ENCODE measurements at regions not wholly inside any gene's neighbourhood (a gene's known extent, or its start where the extent isn't known, plus 50 kb on each side); places are given as distances from the start of the nearest gene placed in this dataset.
"Not testable (repeated sequence)": the region's sequence is repeated elsewhere in the genome, so short reads cannot be mapped to it uniquely, and the experiment has no call there.

DNA sequence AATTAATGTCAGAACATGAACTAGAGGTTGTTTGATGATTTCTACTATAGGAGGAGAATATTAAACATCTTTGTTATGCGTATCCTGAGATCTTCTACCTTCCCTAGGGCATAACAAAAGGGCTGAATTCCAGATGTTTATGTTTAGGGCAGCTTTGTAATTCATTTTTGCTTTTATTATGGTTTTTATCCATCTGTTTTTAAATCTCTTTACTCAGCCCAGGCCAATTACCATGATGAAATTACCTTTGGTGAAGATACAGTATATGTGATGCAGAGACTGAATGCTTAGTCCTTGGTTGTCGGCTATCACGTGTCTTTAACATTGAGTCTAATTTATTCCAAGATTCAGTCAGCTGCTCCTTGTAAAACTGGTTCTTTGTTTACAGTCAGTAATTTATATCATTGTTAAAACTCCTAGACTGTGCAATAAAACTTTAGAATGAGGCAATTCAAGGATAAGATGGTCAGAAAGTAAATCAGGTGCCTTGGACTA lies 176.9 kb downstream of the CTH start:
- no peaks in the 10 kb centered on the region for H3K27me3 ChIP-seq
- intact Hi-C loops (cut with DNase I): loop anchor here in 1 of 10 donors (5.0 kb wide), 1 partner anchor 41 kb away; no protein-coding TSS in a partner anchor
- H3K4me3 ChIP-seq: no peak overlapping the region
- 83 to 90% methylated on average over 3 of the region's 3 CpGs for WGBS, 2 donors
- ATAC-seq (no peak), DNase-seq (no peak)
- TF ChIP-seq, protein P1, sequence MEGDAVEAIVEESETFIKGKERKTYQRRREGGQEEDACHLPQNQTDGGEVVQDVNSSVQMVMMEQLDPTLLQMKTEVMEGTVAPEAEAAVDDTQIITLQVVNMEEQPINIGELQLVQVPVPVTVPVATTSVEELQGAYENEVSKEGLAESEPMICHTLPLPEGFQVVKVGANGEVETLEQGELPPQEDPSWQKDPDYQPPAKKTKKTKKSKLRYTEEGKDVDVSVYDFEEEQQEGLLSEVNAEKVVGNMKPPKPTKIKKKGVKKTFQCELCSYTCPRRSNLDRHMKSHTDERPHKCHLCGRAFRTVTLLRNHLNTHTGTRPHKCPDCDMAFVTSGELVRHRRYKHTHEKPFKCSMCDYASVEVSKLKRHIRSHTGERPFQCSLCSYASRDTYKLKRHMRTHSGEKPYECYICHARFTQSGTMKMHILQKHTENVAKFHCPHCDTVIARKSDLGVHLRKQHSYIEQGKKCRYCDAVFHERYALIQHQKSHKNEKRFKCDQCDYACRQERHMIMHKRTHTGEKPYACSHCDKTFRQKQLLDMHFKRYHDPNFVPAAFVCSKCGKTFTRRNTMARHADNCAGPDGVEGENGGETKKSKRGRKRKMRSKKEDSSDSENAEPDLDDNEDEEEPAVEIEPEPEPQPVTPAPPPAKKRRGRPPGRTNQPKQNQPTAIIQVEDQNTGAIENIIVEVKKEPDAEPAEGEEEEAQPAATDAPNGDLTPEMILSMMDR (IDR thresholded peaks at IDR 0.05): no peak
- H3K36me3 ChIP-seq: no peaks in the 10 kb centered on the region
- no peaks in the 10 kb centered on the region for H3K4me1 ChIP-seq
- no peak overlapping the region for H3K27ac ChIP-seq
- H3K9me3 ChIP-seq: peaks cover 0 to 2% (median 0%) of the 10 kb centered on the region in 11 donors

DNA sequence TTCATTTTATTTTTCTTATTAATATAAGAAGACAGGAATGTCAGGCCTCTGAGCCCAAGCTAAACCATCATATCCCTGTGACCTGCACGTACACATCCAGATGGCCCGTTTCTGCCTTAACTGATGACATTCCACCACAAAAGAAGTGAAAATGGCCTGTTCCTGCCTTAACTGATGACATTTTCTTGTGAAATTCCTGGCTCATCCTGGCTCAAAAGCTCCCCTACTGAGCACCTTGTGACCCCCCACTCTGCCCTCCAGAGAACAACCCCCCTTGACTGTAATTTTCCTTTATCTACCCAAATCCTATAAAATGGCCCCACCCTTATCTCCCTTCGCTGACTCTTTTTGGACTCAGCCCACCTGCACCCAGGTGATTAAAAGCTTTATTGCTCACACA lies 182.5 kb downstream of the CTH start:
- intact Hi-C loops (cut with DNase I); H3K4me1 ChIP-seq; H3K9me3 ChIP-seq; H3K27me3 ChIP-seq; DNase-seq; H3K36me3 ChIP-seq; H3K27ac ChIP-seq; H3K4me3 ChIP-seq; ATAC-seq: not testable (repeated sequence)
- 52 to 65% methylated on average over 3 of the region's 3 CpGs for WGBS, 2 donors

DNA sequence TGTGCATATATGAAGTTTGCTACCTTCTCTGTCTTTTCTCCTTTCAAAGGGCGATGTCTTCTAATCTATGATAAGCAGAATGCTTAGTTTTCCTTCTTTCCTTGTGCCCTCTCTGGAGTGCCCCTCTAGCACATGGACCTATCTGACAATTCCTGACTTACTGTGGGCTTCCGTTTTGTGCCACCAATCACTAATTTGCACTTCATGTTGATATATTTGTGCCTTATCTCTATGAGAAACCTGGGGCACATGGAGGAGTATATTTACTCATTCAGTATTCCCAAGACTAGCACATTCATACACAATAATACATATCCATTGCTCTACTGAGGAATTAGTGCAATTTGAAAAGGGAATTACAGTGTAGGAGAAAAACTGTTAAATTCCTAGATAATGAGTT lies 197.7 kb downstream of the CTH start:
- no peaks in the 10 kb centered on the region for H3K4me1 ChIP-seq
- no peak overlapping the region for H3K27ac ChIP-seq
- H3K36me3 ChIP-seq: no peaks in the 10 kb centered on the region
- ATAC-seq: no peak
- intact Hi-C loops (cut with DNase I): no loop called here
- TF ChIP-seq, protein P1 (IDR thresholded peaks at IDR 0.05): no peak
- no peak overlapping the region for H3K4me3 ChIP-seq
- no peak for DNase-seq
- H3K9me3 ChIP-seq: peaks cover 0 to 7% (median 0%) of the 10 kb centered on the region in 11 donors
- WGBS, 2 donors: 68 to 73% methylated on average over 2 of the region's 2 CpGs
- no peaks in the 10 kb centered on the region for H3K27me3 ChIP-seq

DNA sequence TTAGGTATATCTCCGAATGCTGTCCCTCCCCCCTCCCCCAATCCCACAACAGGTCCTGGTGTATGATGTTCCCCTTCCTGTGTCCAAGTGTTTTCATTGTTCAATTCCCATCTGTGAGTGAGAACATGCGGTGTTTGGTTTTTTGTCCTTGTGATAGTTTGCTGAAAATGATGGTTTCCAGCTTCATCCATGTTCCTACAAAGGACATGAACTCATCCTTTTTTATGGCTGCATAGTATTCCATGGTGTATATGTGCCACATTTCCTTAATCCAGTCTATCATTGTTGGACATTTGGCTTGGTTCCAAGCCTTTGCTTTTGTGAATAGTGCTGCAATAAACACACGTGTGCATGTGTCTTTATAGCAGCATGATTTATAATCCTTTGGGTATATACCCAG lies 199.1 kb downstream of the CTH start:
- H3K36me3 ChIP-seq; H3K4me1 ChIP-seq; ATAC-seq; H3K27ac ChIP-seq; DNase-seq; H3K27me3 ChIP-seq; H3K4me3 ChIP-seq; intact Hi-C loops (cut with DNase I); H3K9me3 ChIP-seq: not testable (repeated sequence)
- WGBS, 2 donors: 88 to 91% methylated on average over 3 of the region's 3 CpGs

DNA sequence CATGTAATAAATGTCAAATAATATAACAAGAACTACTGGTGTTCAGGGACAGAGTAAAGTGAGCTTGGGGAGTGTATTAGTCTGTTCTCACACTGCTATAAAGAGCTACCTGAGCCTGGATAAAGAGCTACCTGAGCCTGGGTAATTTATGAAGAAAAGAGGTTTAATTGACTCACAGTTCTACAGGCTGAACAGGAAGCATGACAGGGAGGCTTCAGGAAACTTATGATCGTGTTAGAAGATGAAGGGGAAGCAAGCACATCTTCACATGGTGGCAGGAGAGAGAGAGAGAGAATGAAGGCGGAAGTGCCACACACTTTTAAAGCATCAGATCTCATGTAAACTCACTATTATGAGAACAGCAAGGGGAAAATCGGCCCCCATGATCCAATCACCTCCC lies 205.9 kb downstream of the CTH start:
- H3K9me3 ChIP-seq: peaks cover 0 to 5% (median 0%) of the 10 kb centered on the region in 11 donors
- no peaks in the 10 kb centered on the region for H3K36me3 ChIP-seq
- TF ChIP-seq, protein P1 (IDR thresholded peaks at IDR 0.05): no peak
- no peak for DNase-seq
- no peak overlapping the region for H3K4me3 ChIP-seq
- intact Hi-C loops (cut with DNase I): no loop called here
- WGBS, 2 donors: 52 to 58% methylated on average over 3 of the region's 3 CpGs
- no peaks in the 10 kb centered on the region for H3K27me3 ChIP-seq
- ATAC-seq: no peak
- H3K4me1 ChIP-seq: no peaks in the 10 kb centered on the region
- no peak overlapping the region for H3K27ac ChIP-seq
